HCT116 (cell line): ENCODE measurements at regions not wholly inside any gene's neighbourhood (a gene's known extent, or its start where the extent isn't known, plus 50 kb on each side); places are given as distances from the start of the nearest gene placed in this dataset.

Experiments
- ATAC-seq: fragments of 200-7000 bp; cut with Tn5 transposase; 2 replicates; pipeline ENCODE4 v1.9.1; 2020; ENCODE audit warnings: mild to moderate bottlenecking, moderate library complexity
- BruUV-seq: library from RNA; stranded (reverse); fragments of 400-500 nt; replicated peaks from 2 replicates; lab custom pipeline; 2021; lab: Mats Ljungman, UMichigan
- CTCF ChIA-PET: fragments of 300-600 bp; sonication (Branson Sonifier 250); formaldehyde crosslinking; loops from one replicate; lab custom pipeline; 2021; ENCODE audit warnings: antibody characterized with exemption; lab: Charles Lee
- POLR2A ChIA-PET: fragments of 300-600, 350-600 bp; sonication (Branson Sonifier 250); formaldehyde crosslinking; loops from one replicate; lab custom pipeline; 2021; ENCODE audit warnings: antibody characterized with exemption; lab: Charles Lee
- RAD21 ChIA-PET, 2 experiments: fragments of 300-600 bp; sonication (Branson Sonifier 250); formaldehyde crosslinking; loops; one replicate each; lab custom pipeline; 2023; ENCODE audit warnings: low total read pairs in 2 of 2; ENCODE audit not compliant: uncharacterized antibody in 2 of 2, unreplicated experiment in 2 of 2, low non-redundant PET in 1 of 2; lab: Charles Lee
- DNase-seq: peaks from one replicate; pipeline ENCODE4 v3.0.0-alpha.2; 2010; ENCODE audit warnings: low read depth, low spot score
- H2AFZ ChIP-seq: fragments of 200-600 bp; shearing (Covaris generic), sonication (generic); 2 replicates; pipeline ENCODE4 v1.6.1; 2017; ENCODE audit warnings: low read depth, mixed run types, mixed read lengths, antibody characterized with exemption, low read length; ENCODE audit not compliant: poor library complexity, severe bottlenecking
- H3K27ac ChIP-seq: 2 replicates; pipeline ENCODE4 v1.5.1; 2012; ENCODE audit warnings: low read depth, low read length
- H3K27me3 ChIP-seq: fragments of 200-600 bp; sonication (generic); 2 replicates; pipeline ENCODE4 v1.6.1; 2016; ENCODE audit warnings: mixed run types, low read length, mixed read lengths; ENCODE audit not compliant: insufficient read depth
- H3K36me3 ChIP-seq, 2 experiments: fragments of 200-500 bp in 1 of 2; fragments of 200-600 bp in 1 of 2; sonication (Bioruptor generic) in 1 of 2; sonication (generic) in 1 of 2; 2 replicates each; pipeline versions ENCODE4 v1.5.1 to v1.6.1; 2014 to 2016; ENCODE audit warnings: low read length in 2 of 2, inconsistent platforms in 1 of 2, mixed read lengths in 1 of 2, mixed run types in 1 of 2; ENCODE audit not compliant: insufficient read depth in 2 of 2, control insufficient read depth in 1 of 2
- H3K4me1 ChIP-seq, 2 experiments: fragments of 200-600 bp in 1 of 2; sonication (generic) in 1 of 2; 2 replicates each; pipeline versions ENCODE4 v1.5.1 to v1.6.1; 2012 to 2017; ENCODE audit warnings: low read length in 2 of 2, inconsistent platforms in 1 of 2, mild to moderate bottlenecking in 1 of 2, mixed read lengths in 1 of 2, mixed run types in 1 of 2, moderate library complexity in 1 of 2; ENCODE audit not compliant: insufficient read depth in 2 of 2, control insufficient read depth in 1 of 2
- H3K4me2 ChIP-seq: fragments of 200-600 bp; sonication (generic); 2 replicates; pipeline ENCODE4 v1.6.1; 2017; ENCODE audit warnings: mixed run types, low read length, mixed read lengths
- H3K4me3 ChIP-seq, 2 experiments: fragments of 200-600 bp in 1 of 2; sonication (generic) in 1 of 2; replicated peaks in 1 of 2; 2 replicates each; pipeline ENCODE4 v1.5.1; 2011 to 2016; ENCODE audit warnings: low read length in 2 of 2, control low read depth in 1 of 2, low read depth in 1 of 2, mild to moderate bottlenecking in 1 of 2, mixed read lengths in 1 of 2, mixed run types in 1 of 2
- H3K79me2 ChIP-seq: fragments of 200-600 bp; sonication (generic); 2 replicates; pipeline ENCODE4 v1.6.1; 2017; ENCODE audit warnings: mild to moderate bottlenecking, mixed run types, low read length, moderate library complexity, mixed read lengths; ENCODE audit not compliant: insufficient read depth
- H3K9ac ChIP-seq: fragments of 200-600 bp; sonication (generic); 2 replicates; pipeline ENCODE4 v1.6.1; 2016; ENCODE audit warnings: low read length, mixed read lengths
- H3K9me2 ChIP-seq: fragments of 200-600 bp; sonication (generic), shearing (Covaris generic); 2 replicates; pipeline ENCODE4 v1.6.1; 2017; ENCODE audit warnings: mixed run types, mild to moderate bottlenecking, moderate library complexity; ENCODE audit not compliant: insufficient read depth
- H3K9me3 ChIP-seq, 2 experiments: fragments of 200-500 bp in 1 of 2; fragments of 200-600 bp in 1 of 2; sonication (Bioruptor generic) in 1 of 2; sonication (generic) in 1 of 2; 2 replicates each; pipeline ENCODE4 v1.6.1; 2014 to 2017; ENCODE audit warnings: low read length in 2 of 2, mixed read lengths in 2 of 2, inconsistent platforms in 1 of 2, low read depth in 1 of 2, mild to moderate bottlenecking in 1 of 2, mixed run types in 1 of 2, moderate library complexity in 1 of 2; ENCODE audit not compliant: control insufficient read depth in 1 of 2, insufficient read depth in 1 of 2
- H4K20me1 ChIP-seq: fragments of 200-600 bp; sonication (generic), shearing (Covaris generic); 2 replicates; pipeline ENCODE4 v1.6.1; 2017; ENCODE audit warnings: mixed run types, mild to moderate bottlenecking, moderate library complexity; ENCODE audit not compliant: insufficient read depth
- ATF3 ChIP-seq: IDR thresholded peaks from 2 replicates; pipeline ENCODE4 v1.6.1; 2012
- CBX3 ChIP-seq: IDR thresholded peaks from 2 replicates; pipeline ENCODE4 v1.6.1; 2012; ENCODE audit warnings: low read depth
- CEBPB ChIP-seq: IDR thresholded peaks from 2 replicates; pipeline ENCODE4 v1.6.1; 2012; ENCODE audit warnings: low read depth
- CTCF ChIP-seq, 3 experiments: fragments of 200-600 bp in 1 of 3; sonication (generic) in 1 of 3; IDR thresholded peaks in 2 of 3; conservative IDR thresholded peaks in 1 of 3; 2 replicates each; pipeline ENCODE4 v1.5.1; 2012 to 2017; ENCODE audit warnings: low read depth in 2 of 3, low read length in 2 of 3, antibody characterized with exemption in 1 of 3, borderline replicate concordance in 1 of 3, control low read depth in 1 of 3, mild to moderate bottlenecking in 1 of 3, mixed read lengths in 1 of 3, mixed run types in 1 of 3, moderate library complexity in 1 of 3; ENCODE audit not compliant: insufficient read depth in 1 of 3
- EGR1 ChIP-seq: IDR thresholded peaks from 2 replicates; pipeline ENCODE4 v1.6.1; 2012; ENCODE audit warnings: low read depth
- ELF1 ChIP-seq: IDR thresholded peaks from 2 replicates; pipeline ENCODE4 v1.6.1; 2012; ENCODE audit warnings: low read depth, borderline replicate concordance
- EZH2 ChIP-seq: fragments of 200-600 bp; sonication (generic); IDR thresholded peaks from 2 replicates; pipeline ENCODE4 v1.6.1; 2017; ENCODE audit warnings: antibody characterized with exemption, mixed run types
- EZH2phosphoT487 ChIP-seq: fragments of 200-600 bp; IDR thresholded peaks from 2 replicates; pipeline ENCODE4 v1.6.1; 2018; ENCODE audit warnings: antibody characterized with exemption, borderline replicate concordance
- FOSL1 ChIP-seq: IDR thresholded peaks from 2 replicates; pipeline ENCODE4 v1.6.1; 2012; ENCODE audit warnings: low read depth
- MAX ChIP-seq: IDR thresholded peaks from 2 replicates; pipeline ENCODE4 v1.6.1; 2012
- POLR2A ChIP-seq: IDR thresholded peaks from 2 replicates; pipeline ENCODE4 v1.7.0; 2011; ENCODE audit warnings: borderline replicate concordance; ENCODE audit not compliant: insufficient read depth, insufficient read length; ENCODE audit errors: extremely low read depth
- POLR2AphosphoS5 ChIP-seq: IDR thresholded peaks from 2 replicates; pipeline ENCODE4 v1.6.1; 2011; ENCODE audit warnings: mild to moderate bottlenecking, low read depth, low read length, moderate library complexity
- RAD21 ChIP-seq: IDR thresholded peaks from 2 replicates; pipeline ENCODE4 v1.6.1; 2012; ENCODE audit warnings: low read depth, mild to moderate bottlenecking
- REST ChIP-seq: IDR thresholded peaks from 2 replicates; pipeline ENCODE4 v1.6.1; 2012; ENCODE audit warnings: low read depth
- SP1 ChIP-seq: IDR thresholded peaks from 2 replicates; pipeline ENCODE4 v1.6.1; 2012; ENCODE audit warnings: low read depth
- TCF7L2 ChIP-seq: IDR thresholded peaks from 2 replicates; pipeline ENCODE4 v1.7.0; 2011; ENCODE audit warnings: borderline replicate concordance, inconsistent platforms; ENCODE audit not compliant: insufficient read depth, insufficient read length; ENCODE audit errors: extremely low read depth
- YY1 ChIP-seq: IDR thresholded peaks from 2 replicates; pipeline ENCODE4 v1.6.1; 2011; ENCODE audit warnings: low read length, low read depth, moderate library complexity, mild to moderate bottlenecking; ENCODE audit not compliant: insufficient replicate concordance; ENCODE audit errors: extremely low read depth
- ZBTB33 ChIP-seq: IDR thresholded peaks from 2 replicates; pipeline ENCODE4 v1.6.1; 2011; ENCODE audit warnings: mild to moderate bottlenecking, low read length, moderate library complexity; ENCODE audit not compliant: insufficient replicate concordance; ENCODE audit errors: extremely low read depth
- intact Hi-C: fragments of 100-400 bp; cut with micrococcal nuclease; formaldehyde crosslinking; loops from 2 replicates; pipeline ENCODE4 v1.10.0; 2022

- peak; percentile 10 for TF ChIP-seq ZBTB33
- TF ChIP-seq MAX = peak; percentile 73
Measured at GRCh38 chr14:98909251-98909944, 362.6 kb downstream of the BCL11B start (continued).

- intact Hi-C loops = no loop called here
- ChIA-PET CTCF (no interaction called here), RAD21 (no interaction called here), POLR2A (no interaction called here)
- DNase-seq (no peak), ATAC-seq (no peak)
- BruUV-seq = no TSS peak
- Histone ChIP-seq H3K4me2 (peak overlapping the region; percentile 45), H3K4me1 (peaks cover 38 to 39% of the 10 kb centered on the region in 2 experiments), H3K79me2 (no peaks in the 10 kb centered on the region), H3K9me2 (no peaks in the 10 kb centered on the region), H3K27ac (no peak overlapping the region), H3K9me3 (no peaks in the 10 kb centered on the region), H4K20me1 (no peaks in the 10 kb centered on the region), H3K36me3 (no peaks in the 10 kb centered on the region), H3K9ac (no peak overlapping the region), H3K27me3 (peaks cover 52% of the 10 kb centered on the region; the same call in 1 of the 2 replicates), H2AFZ (no peak overlapping the region), H3K4me3 (no peak overlapping the region)
- TF ChIP-seq REST (no peak), FOSL1 (no peak), CEBPB (no peak), YY1 (no peak), SP1 (no peak), EGR1 (no peak), POLR2A (no peak), CTCF (IDR thresholded peaks at IDR 0.05 in 2 of 3, conservative IDR thresholded peaks at IDR 0.05 in 1 of 3; ENCODE audit: borderline replicate concordance in 1 of 3, insufficient read depth in 1 of 3, low read depth in 2 of 3, low read length in 2 of 3) (no peak), EZH2 (no peak), CBX3 (no peak), ATF3 (no peak), RAD21 (no peak), TCF7L2 (no peak), EZH2phosphoT487 (no peak), POLR2AphosphoS5 (no peak), ELF1 (no peak)
Measured at GRCh38 chr14:98910061-98910460, 361.9 kb downstream of the BCL11B start.
